ENCODE measurements at regions not wholly inside any gene's neighbourhood (a gene's known extent, or its start where the extent isn't known, plus 50 kb on each side); places are given as distances from the start of the nearest gene placed in this dataset.

GRCh38 chr12:46491548-46491947 is 119.0 kb upstream of the SLC38A2 start:
- Histone ChIP-seq H3K79me2 (ENCODE audit: control insufficient read depth, insufficient read depth, low read length) (no peaks in the 10 kb centered on the region), H3K9ac (ENCODE audit: control insufficient read depth, extremely low read depth, insufficient read depth, low read length) (no peak overlapping the region), H3K9me1 (ENCODE audit: control insufficient read depth, extremely low read depth, insufficient read depth, low read length) (no peaks in the 10 kb centered on the region), H3K27ac (ENCODE audit: control insufficient read depth, insufficient read depth, low read length) (peak overlapping the region; percentile 92), H3K9me3 (ENCODE audit: control insufficient read depth, low read depth, low read length) (no peaks in the 10 kb centered on the region), H3K27me3 (ENCODE audit: control insufficient read depth, extremely low read depth, insufficient read depth, low read length) (no peaks in the 10 kb centered on the region), H3K36me3 (ENCODE audit: control insufficient read depth in 2 of 2, extremely low read depth in 1 of 2, insufficient read depth in 2 of 2, low read length in 2 of 2) (no peaks in the 10 kb centered on the region), H3K4me2 (ENCODE audit: control insufficient read depth, extremely low read depth, insufficient read depth, low read depth, low read length) (no peak overlapping the region), H4K20me1 (ENCODE audit: control insufficient read depth, extremely low read depth, insufficient read depth, low read length) (no peaks in the 10 kb centered on the region), H2AFZ (ENCODE audit: control insufficient read depth, low read length) (no peak overlapping the region), H3K4me1 (ENCODE audit: control insufficient read depth, extremely low read depth, insufficient read depth, low read length) (peaks cover 49% of the 10 kb centered on the region), H3K4me3 (ENCODE audit: control insufficient read depth in 2 of 3, extremely low read depth in 1 of 3, insufficient read depth in 2 of 3, low read depth in 1 of 3, low read length in 3 of 3) (no peak overlapping the region)
- DNase-seq (ENCODE audit: low read depth, low spot score) (no peak), FAIRE-seq (no peak)
- TF ChIP-seq EZH2 (IDR thresholded peaks at IDR 0.05; ENCODE audit: low read length), result no peak
- dilution Hi-C loops (cut with MboI; ENCODE audit: extremely low pct_ligation_motif_present, low sequenced_read_pairs), result no loop called here

GRCh38 chr12:46490635-46491034 is 118.1 kb upstream of the SLC38A2 start:
- H3K27ac ChIP-seq (ENCODE audit: control insufficient read depth, insufficient read depth, low read length), result peak overlapping the region; percentile 45
- DNase-seq (ENCODE audit: low read depth, low spot score), result no peak
- no peak overlapping the region for H3K4me2 ChIP-seq (ENCODE audit: control insufficient read depth, extremely low read depth, insufficient read depth, low read depth, low read length)
- no peak overlapping the region for H3K9ac ChIP-seq (ENCODE audit: control insufficient read depth, extremely low read depth, insufficient read depth, low read length)
- no peak overlapping the region for H3K4me3 ChIP-seq (ENCODE audit: control insufficient read depth in 2 of 3, extremely low read depth in 1 of 3, insufficient read depth in 2 of 3, low read depth in 1 of 3, low read length in 3 of 3)
- dilution Hi-C loops (cut with MboI; ENCODE audit: extremely low pct_ligation_motif_present, low sequenced_read_pairs), result no loop called here
- H3K4me1 ChIP-seq (ENCODE audit: control insufficient read depth, extremely low read depth, insufficient read depth, low read length), result peaks cover 49% of the 10 kb centered on the region
- no peaks in the 10 kb centered on the region for H3K9me1 ChIP-seq (ENCODE audit: control insufficient read depth, extremely low read depth, insufficient read depth, low read length)
- H3K27me3 ChIP-seq (ENCODE audit: control insufficient read depth, extremely low read depth, insufficient read depth, low read length), result no peaks in the 10 kb centered on the region
- H2AFZ ChIP-seq (ENCODE audit: control insufficient read depth, low read length), result no peak overlapping the region
- no peaks in the 10 kb centered on the region for H4K20me1 ChIP-seq (ENCODE audit: control insufficient read depth, extremely low read depth, insufficient read depth, low read length)
- FAIRE-seq, result no peak
- H3K79me2 ChIP-seq (ENCODE audit: control insufficient read depth, insufficient read depth, low read length), result no peaks in the 10 kb centered on the region
- no peak for TF ChIP-seq EZH2 (IDR thresholded peaks at IDR 0.05; ENCODE audit: low read length)
- TF ChIP-seq CTCF (optimal IDR thresholded peaks at IDR 0.05 in 1 of 3, IDR thresholded peaks at IDR 0.05 in 1 of 3, conservative IDR thresholded peaks at IDR 0.05 in 1 of 3; ENCODE audit: extremely low read depth in 1 of 3, insufficient read depth in 2 of 3, low read length in 3 of 3), result no peak
- H3K9me3 ChIP-seq (ENCODE audit: control insufficient read depth, low read depth, low read length), result no peaks in the 10 kb centered on the region
- no peaks in the 10 kb centered on the region for H3K36me3 ChIP-seq (ENCODE audit: control insufficient read depth in 2 of 2, extremely low read depth in 1 of 2, insufficient read depth in 2 of 2, low read length in 2 of 2)

GRCh38 chr12:46489951-46490388 is 117.4 kb upstream of the SLC38A2 start:
- H3K4me1 ChIP-seq (ENCODE audit: control insufficient read depth, extremely low read depth, insufficient read depth, low read length), result peaks cover 49% of the 10 kb centered on the region

More at GRCh38 chr12:46489951-46490388, 117.4 kb upstream of the SLC38A2 start:
- no peaks in the 10 kb centered on the region for H3K27me3 ChIP-seq (ENCODE audit: control insufficient read depth, extremely low read depth, insufficient read depth, low read length)
- H3K4me3 ChIP-seq (ENCODE audit: control insufficient read depth in 2 of 3, extremely low read depth in 1 of 3, insufficient read depth in 2 of 3, low read depth in 1 of 3, low read length in 3 of 3), result no peak overlapping the region
- H3K4me2 ChIP-seq (ENCODE audit: control insufficient read depth, extremely low read depth, insufficient read depth, low read depth, low read length), result peak overlapping the region; percentile 25
- no peaks in the 10 kb centered on the region for H4K20me1 ChIP-seq (ENCODE audit: control insufficient read depth, extremely low read depth, insufficient read depth, low read length)
- FAIRE-seq (peak; percentile 43), DNase-seq (ENCODE audit: low read depth, low spot score) (no peak)
- H3K9ac ChIP-seq (ENCODE audit: control insufficient read depth, extremely low read depth, insufficient read depth, low read length), result no peak overlapping the region
- no peaks in the 10 kb centered on the region for H3K9me1 ChIP-seq (ENCODE audit: control insufficient read depth, extremely low read depth, insufficient read depth, low read length)
- no peak overlapping the region for H2AFZ ChIP-seq (ENCODE audit: control insufficient read depth, low read length)
- no peaks in the 10 kb centered on the region for H3K36me3 ChIP-seq (ENCODE audit: control insufficient read depth in 2 of 2, extremely low read depth in 1 of 2, insufficient read depth in 2 of 2, low read length in 2 of 2)
- no peaks in the 10 kb centered on the region for H3K9me3 ChIP-seq (ENCODE audit: control insufficient read depth, low read depth, low read length)
- H3K79me2 ChIP-seq (ENCODE audit: control insufficient read depth, insufficient read depth, low read length), result no peaks in the 10 kb centered on the region
- dilution Hi-C loops (cut with MboI; ENCODE audit: extremely low pct_ligation_motif_present, low sequenced_read_pairs), result no loop called here
- H3K27ac ChIP-seq (ENCODE audit: control insufficient read depth, insufficient read depth, low read length), result peak overlapping the region; percentile 45
- TF ChIP-seq CTCF (optimal IDR thresholded peaks at IDR 0.05 in 1 of 3, IDR thresholded peaks at IDR 0.05 in 1 of 3, conservative IDR thresholded peaks at IDR 0.05 in 1 of 3; ENCODE audit: extremely low read depth in 1 of 3, insufficient read depth in 2 of 3, low read length in 3 of 3) (no peak), EZH2 (IDR thresholded peaks at IDR 0.05; ENCODE audit: low read length) (no peak)

Measured in keratinocyte (primary cell).